GM23338 (cell line): ENCODE measurements at regions not wholly inside any gene's neighbourhood (a gene's known extent, or its start where the extent isn't known, plus 50 kb on each side); places are given as distances from the start of the nearest gene placed in this dataset.

ENCODE experiments used
- ATAC-seq: fragments of 200-7000 bp; cut with Tn5 transposase; 3 replicates; pipeline ENCODE4 v1.9.1; 2020
- DNase-seq: peaks from one replicate; pipeline ENCODE4 v3.0.0-alpha.2; 2015; ENCODE audit warnings: low spot score
- H2AFZ ChIP-seq: fragments of 200-600 bp; sonication (generic); 2 replicates; pipeline ENCODE4 v1.8.0; 2016; ENCODE audit warnings: antibody characterized with exemption, mild to moderate bottlenecking, moderate library complexity
- H3F3A ChIP-seq: fragments of 200-600 bp; sonication (generic); replicated peaks from 2 replicates; pipeline ENCODE4 v1.8.0; 2017; ENCODE audit warnings: antibody characterized with exemption, mixed run types, low read depth
- H3K27ac ChIP-seq: fragments of 200-600 bp; sonication (generic); 2 replicates; pipeline ENCODE4 v1.6.1; 2016; ENCODE audit warnings: low read depth
- H3K27me3 ChIP-seq: fragments of 200-600 bp; sonication (generic); 2 replicates; pipeline ENCODE4 v1.8.0; 2016; ENCODE audit warnings: mild to moderate bottlenecking, mixed run types, moderate library complexity; ENCODE audit not compliant: insufficient read depth
- H3K36me3 ChIP-seq: fragments of 200-600 bp; sonication (generic); 2 replicates; pipeline ENCODE4 v1.8.0; 2016; ENCODE audit warnings: mild to moderate bottlenecking; ENCODE audit not compliant: insufficient read depth
- H3K4me1 ChIP-seq: fragments of 200-600 bp; sonication (generic); 2 replicates; pipeline ENCODE4 v1.8.0; 2016; ENCODE audit warnings: mild to moderate bottlenecking, moderate library complexity; ENCODE audit not compliant: insufficient read depth
- H3K4me2 ChIP-seq: fragments of 200-600 bp; sonication (generic); 2 replicates; pipeline ENCODE4 v1.7.1; 2017; ENCODE audit warnings: mixed run types
- H3K4me3 ChIP-seq: fragments of 200-600 bp; sonication (generic); 2 replicates; pipeline ENCODE4 v1.6.1; 2016; ENCODE audit warnings: mixed run types
- H3K79me2 ChIP-seq: fragments of 200-600 bp; sonication (generic); replicated peaks from 2 replicates; pipeline ENCODE4 v1.8.0; 2017; ENCODE audit warnings: mild to moderate bottlenecking; ENCODE audit not compliant: insufficient read depth
- H3K9me2 ChIP-seq: fragments of 200-600 bp; sonication (generic); 2 replicates; pipeline ENCODE4 v1.8.0; 2017; ENCODE audit not compliant: insufficient read depth
- H4K20me1 ChIP-seq: fragments of 200-600 bp; sonication (generic); replicated peaks from 2 replicates; pipeline ENCODE4 v1.8.0; 2017; ENCODE audit warnings: mild to moderate bottlenecking; ENCODE audit not compliant: insufficient read depth
- H3K27ac Mint-ChIP-seq: 2 replicates; pipeline ENCODE4 v1.8.0; 2020; ENCODE audit warnings: inconsistent platforms, mild to moderate bottlenecking, moderate library complexity, mixed read lengths
- H3K27me3 Mint-ChIP-seq: 3 replicates; pipeline ENCODE4 v1.8.0; 2022; ENCODE audit warnings: low read depth, mild to moderate bottlenecking, moderate library complexity, mixed read lengths, inconsistent platforms; ENCODE audit not compliant: insufficient read depth, poor library complexity
- H3K36me3 Mint-ChIP-seq: 3 replicates; pipeline ENCODE4 v1.8.0; 2021; ENCODE audit warnings: low read depth, mild to moderate bottlenecking, inconsistent platforms, moderate library complexity, mixed read lengths
- H3K4me1 Mint-ChIP-seq: 3 replicates; pipeline ENCODE4 v1.8.0; 2020; ENCODE audit warnings: mild to moderate bottlenecking, inconsistent platforms, mixed read lengths
- H3K4me3 Mint-ChIP-seq: 3 replicates; pipeline ENCODE4 v1.8.0; 2021; ENCODE audit warnings: moderate library complexity, mild to moderate bottlenecking, inconsistent platforms, mixed read lengths
- H3K9me3 Mint-ChIP-seq: 3 replicates; pipeline ENCODE4 v1.8.0; 2020; ENCODE audit warnings: moderate library complexity, mild to moderate bottlenecking, inconsistent platforms, mixed read lengths
- CREB1 ChIP-seq: fragments of 250-450 bp; sonication (Bioruptor Pico); IDR thresholded peaks from 2 replicates; pipeline ENCODE4 v1.5.0; 2020; ENCODE audit warnings: low read depth, mild to moderate bottlenecking, moderate library complexity
- EZH2 ChIP-seq: fragments of 200-600 bp; sonication (generic); IDR thresholded peaks from one replicate; pipeline ENCODE4 v1.8.0; 2017; ENCODE audit warnings: antibody characterized with exemption, mild to moderate bottlenecking, low read depth; ENCODE audit not compliant: unreplicated experiment
- EZH2phosphoT487 ChIP-seq: fragments of 200-600 bp; sonication (generic); IDR thresholded peaks from one replicate; pipeline ENCODE4 v1.8.1; 2018; ENCODE audit warnings: antibody characterized with exemption; ENCODE audit not compliant: unreplicated experiment
- JUNB ChIP-seq: IDR thresholded peaks from one replicate; pipeline ENCODE4 v1.6.1; 2016; ENCODE audit warnings: antibody characterized with exemption; ENCODE audit not compliant: unreplicated experiment
- POLR2AphosphoS5 ChIP-seq: IDR thresholded peaks from 2 replicates; pipeline ENCODE4 v1.6.1; 2016; ENCODE audit warnings: antibody characterized with exemption, low read depth
- ZNF114 ChIP-seq: fragments of 250-450 bp; sonication (Bioruptor Pico); IDR thresholded peaks from 2 replicates; pipeline ENCODE4 v1.5.0; 2020; ENCODE audit warnings: mild to moderate bottlenecking, moderate library complexity
- ZNF331 ChIP-seq: fragments of 250-450 bp; sonication (Bioruptor Pico); IDR thresholded peaks from 2 replicates; pipeline ENCODE4 v1.5.0; 2020; ENCODE audit warnings: low read depth, mild to moderate bottlenecking, moderate library complexity
- ZNF462 ChIP-seq: fragments of 250-450 bp; sonication (Bioruptor Pico); IDR thresholded peaks from 2 replicates; pipeline ENCODE4 v1.5.0; 2020; ENCODE audit warnings: mild to moderate bottlenecking, moderate library complexity
- TF ChIP-seq, protein P1 (sequence below): IDR thresholded peaks from one replicate; pipeline ENCODE4 v1.6.1; 2018; ENCODE audit warnings: antibody characterized with exemption; ENCODE audit not compliant: unreplicated experiment
- TF ChIP-seq, protein P2 (sequence below), 2 experiments: fragments of 200-600 bp in 1 of 2; sonication (generic) in 1 of 2; conservative IDR thresholded peaks; 2 replicates each; pipeline versions ENCODE4 v1.5.1 to v1.6.1; 2016 to 2017; ENCODE audit warnings: antibody characterized with exemption in 2 of 2, low read depth in 2 of 2, mild to moderate bottlenecking in 2 of 2, moderate library complexity in 1 of 2
- TF ChIP-seq, protein P3 (sequence below): IDR thresholded peaks from 2 replicates; pipeline ENCODE4 v1.6.1; 2016; ENCODE audit warnings: antibody characterized with exemption

- H2AFZ ChIP-seq: no peak overlapping the region
- no peaks in the 10 kb centered on the region for H3K79me2 ChIP-seq
- H3K27ac Mint-ChIP-seq: peak overlapping the region; percentile 0; the same call in 1 of the 2 replicates
These were observed 408.0 kb downstream of the HGF start for GRCh38 chr7:81361769-81362312.

More at GRCh38 chr7:81361769-81362312, 408.0 kb downstream of the HGF start:
- Histone ChIP-seq H4K20me1 (no peaks in the 10 kb centered on the region), H3K36me3 (no peaks in the 10 kb centered on the region), H3K4me3 (no peak overlapping the region), H3K4me1 (peaks cover 13% of the 10 kb centered on the region), H3K4me2 (no peak overlapping the region), H3F3A (no peaks in the 10 kb centered on the region), H3K9me2 (no peaks in the 10 kb centered on the region), H3K27me3 (no peaks in the 10 kb centered on the region), H3K27ac (no peak overlapping the region)
- Mint-ChIP-seq H3K27me3 (no peaks in the 10 kb centered on the region), H3K9me3 (no peaks in the 10 kb centered on the region), H3K4me3 (no peak overlapping the region), H3K4me1 (peaks cover 26% of the 10 kb centered on the region), H3K36me3 (no peaks in the 10 kb centered on the region)
- TF ChIP-seq CREB1 (CRISPR knock-in tag): no peak
- TF ChIP-seq EZH2: no peak
- TF ChIP-seq, protein P1, sequence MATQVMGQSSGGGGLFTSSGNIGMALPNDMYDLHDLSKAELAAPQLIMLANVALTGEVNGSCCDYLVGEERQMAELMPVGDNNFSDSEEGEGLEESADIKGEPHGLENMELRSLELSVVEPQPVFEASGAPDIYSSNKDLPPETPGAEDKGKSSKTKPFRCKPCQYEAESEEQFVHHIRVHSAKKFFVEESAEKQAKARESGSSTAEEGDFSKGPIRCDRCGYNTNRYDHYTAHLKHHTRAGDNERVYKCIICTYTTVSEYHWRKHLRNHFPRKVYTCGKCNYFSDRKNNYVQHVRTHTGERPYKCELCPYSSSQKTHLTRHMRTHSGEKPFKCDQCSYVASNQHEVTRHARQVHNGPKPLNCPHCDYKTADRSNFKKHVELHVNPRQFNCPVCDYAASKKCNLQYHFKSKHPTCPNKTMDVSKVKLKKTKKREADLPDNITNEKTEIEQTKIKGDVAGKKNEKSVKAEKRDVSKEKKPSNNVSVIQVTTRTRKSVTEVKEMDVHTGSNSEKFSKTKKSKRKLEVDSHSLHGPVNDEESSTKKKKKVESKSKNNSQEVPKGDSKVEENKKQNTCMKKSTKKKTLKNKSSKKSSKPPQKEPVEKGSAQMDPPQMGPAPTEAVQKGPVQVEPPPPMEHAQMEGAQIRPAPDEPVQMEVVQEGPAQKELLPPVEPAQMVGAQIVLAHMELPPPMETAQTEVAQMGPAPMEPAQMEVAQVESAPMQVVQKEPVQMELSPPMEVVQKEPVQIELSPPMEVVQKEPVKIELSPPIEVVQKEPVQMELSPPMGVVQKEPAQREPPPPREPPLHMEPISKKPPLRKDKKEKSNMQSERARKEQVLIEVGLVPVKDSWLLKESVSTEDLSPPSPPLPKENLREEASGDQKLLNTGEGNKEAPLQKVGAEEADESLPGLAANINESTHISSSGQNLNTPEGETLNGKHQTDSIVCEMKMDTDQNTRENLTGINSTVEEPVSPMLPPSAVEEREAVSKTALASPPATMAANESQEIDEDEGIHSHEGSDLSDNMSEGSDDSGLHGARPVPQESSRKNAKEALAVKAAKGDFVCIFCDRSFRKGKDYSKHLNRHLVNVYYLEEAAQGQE: no peak
- TF ChIP-seq POLR2AphosphoS5: no peak
- TF ChIP-seq ZNF114 (CRISPR knock-in tag): no peak
- TF ChIP-seq, protein P2, sequence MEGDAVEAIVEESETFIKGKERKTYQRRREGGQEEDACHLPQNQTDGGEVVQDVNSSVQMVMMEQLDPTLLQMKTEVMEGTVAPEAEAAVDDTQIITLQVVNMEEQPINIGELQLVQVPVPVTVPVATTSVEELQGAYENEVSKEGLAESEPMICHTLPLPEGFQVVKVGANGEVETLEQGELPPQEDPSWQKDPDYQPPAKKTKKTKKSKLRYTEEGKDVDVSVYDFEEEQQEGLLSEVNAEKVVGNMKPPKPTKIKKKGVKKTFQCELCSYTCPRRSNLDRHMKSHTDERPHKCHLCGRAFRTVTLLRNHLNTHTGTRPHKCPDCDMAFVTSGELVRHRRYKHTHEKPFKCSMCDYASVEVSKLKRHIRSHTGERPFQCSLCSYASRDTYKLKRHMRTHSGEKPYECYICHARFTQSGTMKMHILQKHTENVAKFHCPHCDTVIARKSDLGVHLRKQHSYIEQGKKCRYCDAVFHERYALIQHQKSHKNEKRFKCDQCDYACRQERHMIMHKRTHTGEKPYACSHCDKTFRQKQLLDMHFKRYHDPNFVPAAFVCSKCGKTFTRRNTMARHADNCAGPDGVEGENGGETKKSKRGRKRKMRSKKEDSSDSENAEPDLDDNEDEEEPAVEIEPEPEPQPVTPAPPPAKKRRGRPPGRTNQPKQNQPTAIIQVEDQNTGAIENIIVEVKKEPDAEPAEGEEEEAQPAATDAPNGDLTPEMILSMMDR (conservative IDR thresholded peaks at IDR 0.05; ENCODE audit: low read depth in 2 of 2): no peak
- no peak for TF ChIP-seq JUNB
- TF ChIP-seq ZNF331 (CRISPR knock-in tag): no peak
- no peak for TF ChIP-seq ZNF462
- TF ChIP-seq, protein P3, sequence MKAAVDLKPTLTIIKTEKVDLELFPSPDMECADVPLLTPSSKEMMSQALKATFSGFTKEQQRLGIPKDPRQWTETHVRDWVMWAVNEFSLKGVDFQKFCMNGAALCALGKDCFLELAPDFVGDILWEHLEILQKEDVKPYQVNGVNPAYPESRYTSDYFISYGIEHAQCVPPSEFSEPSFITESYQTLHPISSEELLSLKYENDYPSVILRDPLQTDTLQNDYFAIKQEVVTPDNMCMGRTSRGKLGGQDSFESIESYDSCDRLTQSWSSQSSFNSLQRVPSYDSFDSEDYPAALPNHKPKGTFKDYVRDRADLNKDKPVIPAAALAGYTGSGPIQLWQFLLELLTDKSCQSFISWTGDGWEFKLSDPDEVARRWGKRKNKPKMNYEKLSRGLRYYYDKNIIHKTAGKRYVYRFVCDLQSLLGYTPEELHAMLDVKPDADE: no peak
- no peak for TF ChIP-seq EZH2phosphoT487
- ATAC-seq (no peak), DNase-seq (peak; percentile 5)
